GM23338 (cell line): ENCODE measurements at regions not wholly inside any gene's neighbourhood (a gene's known extent, or its start where the extent isn't known, plus 50 kb on each side); places are given as distances from the start of the nearest gene placed in this dataset.

ENCODE experiments used
- CREB1 ChIP-seq: fragments of 250-450 bp; sonication (Bioruptor Pico); IDR thresholded peaks from 2 replicates; pipeline ENCODE4 v1.5.0; 2020; ENCODE audit warnings: low read depth, mild to moderate bottlenecking, moderate library complexity
- EZH2phosphoT487 ChIP-seq: fragments of 200-600 bp; sonication (generic); IDR thresholded peaks from one replicate; pipeline ENCODE4 v1.8.1; 2018; ENCODE audit warnings: antibody characterized with exemption; ENCODE audit not compliant: unreplicated experiment
- NANOG ChIP-seq: IDR thresholded peaks from 2 replicates; pipeline ENCODE4 v1.6.1; 2016; ENCODE audit warnings: antibody characterized with exemption, borderline replicate concordance
- STAT1 ChIP-seq: IDR thresholded peaks from one replicate; pipeline ENCODE4 v1.6.1; 2016; ENCODE audit warnings: antibody characterized with exemption; ENCODE audit not compliant: unreplicated experiment
- ZNF114 ChIP-seq: fragments of 250-450 bp; sonication (Bioruptor Pico); IDR thresholded peaks from 2 replicates; pipeline ENCODE4 v1.5.0; 2020; ENCODE audit warnings: mild to moderate bottlenecking, moderate library complexity
- TF ChIP-seq, protein P1 (sequence below): IDR thresholded peaks from 2 replicates; pipeline ENCODE4 v1.6.1; 2016; ENCODE audit warnings: antibody characterized with exemption
- TF ChIP-seq, protein P2 (sequence below), 2 experiments: fragments of 200-600 bp in 1 of 2; sonication (generic) in 1 of 2; conservative IDR thresholded peaks; 2 replicates each; pipeline versions ENCODE4 v1.5.1 to v1.6.1; 2016 to 2017; ENCODE audit warnings: antibody characterized with exemption in 2 of 2, low read depth in 2 of 2, mild to moderate bottlenecking in 2 of 2, moderate library complexity in 1 of 2

DNA sequence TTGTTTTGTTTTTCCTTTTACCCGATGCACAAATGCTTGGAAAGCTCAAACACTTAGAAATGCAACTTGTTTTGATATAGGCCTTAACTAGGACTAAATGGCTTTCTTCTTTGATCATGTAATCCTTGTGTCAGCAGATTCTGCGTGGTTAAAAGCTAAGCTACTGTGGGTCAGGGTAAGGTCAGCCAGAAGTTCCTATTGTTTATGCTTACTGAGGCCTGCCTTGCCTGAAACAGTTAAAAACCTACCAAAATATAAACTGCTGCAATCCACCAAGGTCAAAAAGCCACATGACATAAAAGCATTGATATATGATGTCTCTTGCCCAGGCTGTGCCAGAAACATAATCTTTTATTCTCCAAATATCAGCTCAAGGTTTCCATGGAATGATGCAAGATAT is 223.4 kb downstream of the FAM47B start (continued):
- no peak for TF ChIP-seq ZNF114 (CRISPR knock-in tag)
- TF ChIP-seq, protein P1, sequence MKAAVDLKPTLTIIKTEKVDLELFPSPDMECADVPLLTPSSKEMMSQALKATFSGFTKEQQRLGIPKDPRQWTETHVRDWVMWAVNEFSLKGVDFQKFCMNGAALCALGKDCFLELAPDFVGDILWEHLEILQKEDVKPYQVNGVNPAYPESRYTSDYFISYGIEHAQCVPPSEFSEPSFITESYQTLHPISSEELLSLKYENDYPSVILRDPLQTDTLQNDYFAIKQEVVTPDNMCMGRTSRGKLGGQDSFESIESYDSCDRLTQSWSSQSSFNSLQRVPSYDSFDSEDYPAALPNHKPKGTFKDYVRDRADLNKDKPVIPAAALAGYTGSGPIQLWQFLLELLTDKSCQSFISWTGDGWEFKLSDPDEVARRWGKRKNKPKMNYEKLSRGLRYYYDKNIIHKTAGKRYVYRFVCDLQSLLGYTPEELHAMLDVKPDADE: no peak
- no peak for TF ChIP-seq EZH2phosphoT487
- no peak for TF ChIP-seq CREB1
- TF ChIP-seq, protein P2, sequence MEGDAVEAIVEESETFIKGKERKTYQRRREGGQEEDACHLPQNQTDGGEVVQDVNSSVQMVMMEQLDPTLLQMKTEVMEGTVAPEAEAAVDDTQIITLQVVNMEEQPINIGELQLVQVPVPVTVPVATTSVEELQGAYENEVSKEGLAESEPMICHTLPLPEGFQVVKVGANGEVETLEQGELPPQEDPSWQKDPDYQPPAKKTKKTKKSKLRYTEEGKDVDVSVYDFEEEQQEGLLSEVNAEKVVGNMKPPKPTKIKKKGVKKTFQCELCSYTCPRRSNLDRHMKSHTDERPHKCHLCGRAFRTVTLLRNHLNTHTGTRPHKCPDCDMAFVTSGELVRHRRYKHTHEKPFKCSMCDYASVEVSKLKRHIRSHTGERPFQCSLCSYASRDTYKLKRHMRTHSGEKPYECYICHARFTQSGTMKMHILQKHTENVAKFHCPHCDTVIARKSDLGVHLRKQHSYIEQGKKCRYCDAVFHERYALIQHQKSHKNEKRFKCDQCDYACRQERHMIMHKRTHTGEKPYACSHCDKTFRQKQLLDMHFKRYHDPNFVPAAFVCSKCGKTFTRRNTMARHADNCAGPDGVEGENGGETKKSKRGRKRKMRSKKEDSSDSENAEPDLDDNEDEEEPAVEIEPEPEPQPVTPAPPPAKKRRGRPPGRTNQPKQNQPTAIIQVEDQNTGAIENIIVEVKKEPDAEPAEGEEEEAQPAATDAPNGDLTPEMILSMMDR (conservative IDR thresholded peaks at IDR 0.05; ENCODE audit: low read depth in 2 of 2): no peak
- TF ChIP-seq NANOG: no peak
- TF ChIP-seq STAT1: no peak
